ENCODE measurements at regions not wholly inside any gene's neighbourhood (a gene's known extent, or its start where the extent isn't known, plus 50 kb on each side); places are given as distances from the start of the nearest gene placed in this dataset.

- H3K4me1 ChIP-seq (ENCODE audit: insufficient read depth, low read length) = no peaks in the 10 kb centered on the region
- no peak overlapping the region for H3K4me3 ChIP-seq (ENCODE audit: insufficient read depth, low read length)
- H3K36me3 ChIP-seq (ENCODE audit: insufficient read depth, low read length) = no peaks in the 10 kb centered on the region
- H3K4me2 ChIP-seq (ENCODE audit: insufficient read depth, low read length) = no peak overlapping the region
- no peak for TF ChIP-seq CTCF (IDR thresholded peaks at IDR 0.05; ENCODE audit: extremely low read depth, low read depth, low read length)
- no peaks in the 10 kb centered on the region for H4K20me1 ChIP-seq (ENCODE audit: insufficient read depth, low read length)
- H3K79me2 ChIP-seq (ENCODE audit: insufficient read depth, low read length) = no peaks in the 10 kb centered on the region
- H3K27me3 ChIP-seq (ENCODE audit: insufficient read depth, low read length) = no peaks in the 10 kb centered on the region
- DNase-seq (ENCODE audit: insufficient read length, low spot score, missing footprints) = no peak
- no peaks in the 10 kb centered on the region for H3K9me3 ChIP-seq (ENCODE audit: low read depth, low read length)
- no peak overlapping the region for H3K27ac ChIP-seq (ENCODE audit: low read depth, low read length)
- H2AFZ ChIP-seq (ENCODE audit: low read length) = no peak overlapping the region
These were observed 1326.5 kb upstream of the B3GALT2 start for GRCh38 chr1:194512957-194513356.

DNA sequence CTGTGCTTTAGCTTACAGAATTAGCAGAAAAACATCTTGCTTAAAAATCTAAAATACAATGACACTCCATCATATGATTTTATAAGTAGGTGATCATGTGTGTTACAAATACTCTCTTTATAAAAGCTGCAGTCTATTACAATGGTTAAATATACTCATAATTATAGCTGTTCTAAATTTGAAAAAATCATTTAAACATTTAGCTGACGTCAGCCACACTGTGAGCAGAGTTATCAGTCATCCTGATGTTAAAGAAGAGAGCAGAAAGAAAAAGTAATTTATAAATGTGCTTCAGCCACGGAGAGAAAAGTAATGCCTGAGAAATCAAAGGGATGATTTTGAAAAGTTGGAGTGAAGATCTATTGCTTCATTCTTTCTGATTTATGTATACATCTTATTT, 1325.9 kb upstream of the B3GALT2 start:
- no peaks in the 10 kb centered on the region for H4K20me1 ChIP-seq (ENCODE audit: insufficient read depth, low read length)
- H3K79me2 ChIP-seq (ENCODE audit: insufficient read depth, low read length) = no peaks in the 10 kb centered on the region
- H3K36me3 ChIP-seq (ENCODE audit: insufficient read depth, low read length) = no peaks in the 10 kb centered on the region
- H3K4me2 ChIP-seq (ENCODE audit: insufficient read depth, low read length) = no peak overlapping the region
- TF ChIP-seq CTCF (IDR thresholded peaks at IDR 0.05; ENCODE audit: extremely low read depth, low read depth, low read length) = no peak
- no peaks in the 10 kb centered on the region for H3K9me3 ChIP-seq (ENCODE audit: low read depth, low read length)
- H3K4me3 ChIP-seq (ENCODE audit: insufficient read depth, low read length) = no peak overlapping the region
- no peak overlapping the region for H3K27ac ChIP-seq (ENCODE audit: low read depth, low read length)
- no peak for DNase-seq (ENCODE audit: insufficient read length, low spot score, missing footprints)
- no peaks in the 10 kb centered on the region for H3K27me3 ChIP-seq (ENCODE audit: insufficient read depth, low read length)
- no peak overlapping the region for H2AFZ ChIP-seq (ENCODE audit: low read length)
- H3K4me1 ChIP-seq (ENCODE audit: insufficient read depth, low read length) = no peaks in the 10 kb centered on the region

GRCh38 chr1:194503209-194503608, 1316.8 kb upstream of the B3GALT2 start:
- Histone ChIP-seq H2AFZ (ENCODE audit: low read length) (no peak overlapping the region), H3K36me3 (ENCODE audit: insufficient read depth, low read length) (no peaks in the 10 kb centered on the region), H4K20me1 (ENCODE audit: insufficient read depth, low read length) (no peaks in the 10 kb centered on the region), H3K79me2 (ENCODE audit: insufficient read depth, low read length) (no peaks in the 10 kb centered on the region), H3K4me3 (ENCODE audit: insufficient read depth, low read length) (no peak overlapping the region), H3K4me2 (ENCODE audit: insufficient read depth, low read length) (no peak overlapping the region), H3K4me1 (ENCODE audit: insufficient read depth, low read length) (no peaks in the 10 kb centered on the region), H3K27me3 (ENCODE audit: insufficient read depth, low read length) (no peaks in the 10 kb centered on the region), H3K27ac (ENCODE audit: low read depth, low read length) (no peak overlapping the region), H3K9me3 (ENCODE audit: low read depth, low read length) (no peaks in the 10 kb centered on the region)
- no peak for DNase-seq (ENCODE audit: insufficient read length, low spot score, missing footprints)
- no peak for TF ChIP-seq CTCF (IDR thresholded peaks at IDR 0.05; ENCODE audit: extremely low read depth, low read depth, low read length)

DNA sequence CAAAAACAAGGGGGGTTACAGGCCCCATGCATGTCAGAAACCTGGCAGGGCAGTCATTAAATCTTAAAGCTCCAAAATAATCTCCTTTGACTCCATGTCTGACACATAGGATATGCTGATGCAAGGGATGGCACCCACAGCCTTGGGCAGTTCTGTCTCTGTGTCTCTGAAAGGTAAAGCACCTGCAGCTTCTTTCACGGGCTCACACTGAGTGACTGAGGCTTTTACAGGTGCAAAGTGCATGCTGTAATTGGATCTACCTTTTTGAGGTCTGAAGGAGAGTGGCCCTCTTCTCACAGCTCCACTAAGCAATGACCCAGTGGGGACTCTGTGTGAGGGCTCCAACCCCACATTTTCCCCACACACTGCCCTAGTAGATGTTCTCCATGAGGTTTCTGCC, 1309.0 kb upstream of the B3GALT2 start:
- no peaks in the 10 kb centered on the region for H3K36me3 ChIP-seq (ENCODE audit: insufficient read depth, low read length)
- H3K4me1 ChIP-seq (ENCODE audit: insufficient read depth, low read length) = no peaks in the 10 kb centered on the region
- H3K27ac ChIP-seq (ENCODE audit: low read depth, low read length) = no peak overlapping the region
- no peaks in the 10 kb centered on the region for H4K20me1 ChIP-seq (ENCODE audit: insufficient read depth, low read length)
- H3K79me2 ChIP-seq (ENCODE audit: insufficient read depth, low read length) = no peaks in the 10 kb centered on the region
- no peak for DNase-seq (ENCODE audit: insufficient read length, low spot score, missing footprints)
- H2AFZ ChIP-seq (ENCODE audit: low read length) = no peak overlapping the region
- no peaks in the 10 kb centered on the region for H3K27me3 ChIP-seq (ENCODE audit: insufficient read depth, low read length)
- H3K4me2 ChIP-seq (ENCODE audit: insufficient read depth, low read length) = no peak overlapping the region
- H3K9me3 ChIP-seq (ENCODE audit: low read depth, low read length) = no peaks in the 10 kb centered on the region
- no peak overlapping the region for H3K4me3 ChIP-seq (ENCODE audit: insufficient read depth, low read length)
- TF ChIP-seq CTCF (IDR thresholded peaks at IDR 0.05; ENCODE audit: extremely low read depth, low read depth, low read length) = no peak

Data from osteoblast (primary cell).